HG03460 (cell line): ENCODE measurements at regions not wholly inside any gene's neighbourhood (a gene's known extent, or its start where the extent isn't known, plus 50 kb on each side); places are given as distances from the start of the nearest gene placed in this dataset.
"Not testable (repeated sequence)": the region's sequence is repeated elsewhere in the genome, so short reads cannot be mapped to it uniquely, and the experiment has no call there.

Source experiments
- ATAC-seq: cut with Tn5 transposase; IDR thresholded peaks from one replicate; pipeline ENCODE4 v1.9.1; 2021; ENCODE audit not compliant: unreplicated experiment

DNA sequence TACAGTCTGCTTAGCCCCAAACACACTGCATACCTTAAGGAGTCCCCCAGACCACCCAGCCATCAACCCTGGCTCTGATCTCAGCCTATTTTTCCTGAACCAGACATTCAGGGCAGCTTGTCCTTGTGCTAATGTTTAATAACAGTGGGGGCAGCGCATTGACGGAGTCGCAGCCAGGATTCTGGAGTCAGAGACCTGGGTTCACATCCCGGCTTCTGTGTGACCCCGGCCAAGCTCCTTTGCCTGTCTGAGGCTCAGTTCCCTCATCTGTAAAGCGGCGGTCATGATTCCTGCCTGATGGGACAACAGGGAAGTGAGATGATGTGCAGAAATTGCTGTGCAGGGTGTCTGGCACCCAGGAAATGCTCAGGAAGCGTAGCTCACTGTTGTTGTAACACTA is 63.1 kb downstream of the MATN1 start:
- ATAC-seq = no peak

DNA sequence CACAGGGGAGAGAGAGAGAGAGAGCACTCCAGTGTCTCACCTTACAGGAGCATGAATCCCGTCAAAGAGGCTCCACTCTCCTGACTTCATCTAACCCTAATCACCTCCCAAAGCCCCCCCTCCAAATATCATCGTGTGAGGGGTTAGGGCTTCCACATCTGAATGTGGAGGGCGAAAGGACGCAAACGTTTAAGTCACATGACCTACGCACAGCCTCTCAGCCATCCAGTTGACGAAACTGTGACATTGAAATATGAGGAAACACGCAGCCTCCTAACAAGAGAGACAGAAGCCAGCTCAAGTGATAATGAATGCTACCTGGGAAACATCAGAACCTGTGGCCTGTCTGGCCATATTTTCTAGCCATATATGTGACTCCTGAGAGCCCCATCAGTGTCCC is 63.7 kb downstream of the MATN1 start:
- ATAC-seq = no peak

DNA sequence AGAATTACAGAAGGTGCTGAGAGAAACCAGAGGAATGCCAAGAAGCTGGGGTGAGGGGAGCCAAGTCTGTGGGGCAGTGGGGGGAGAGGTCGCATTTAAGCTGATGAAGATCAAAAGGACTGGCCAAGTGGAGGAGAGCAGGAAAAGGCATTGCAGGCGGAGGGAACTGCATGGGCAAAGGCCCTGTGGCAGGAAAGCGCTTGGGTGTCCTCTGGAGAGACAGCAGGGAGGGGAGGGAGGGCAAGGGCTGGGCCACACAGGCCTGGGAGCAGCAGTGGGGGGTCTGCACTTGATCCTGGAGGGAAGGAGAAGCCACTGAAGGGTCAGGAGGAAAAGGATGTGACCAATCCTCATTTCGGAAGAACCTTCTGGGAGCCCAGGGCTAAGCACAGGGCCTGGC is 65.0 kb downstream of the MATN1 start:
- not testable (repeated sequence) for ATAC-seq

DNA sequence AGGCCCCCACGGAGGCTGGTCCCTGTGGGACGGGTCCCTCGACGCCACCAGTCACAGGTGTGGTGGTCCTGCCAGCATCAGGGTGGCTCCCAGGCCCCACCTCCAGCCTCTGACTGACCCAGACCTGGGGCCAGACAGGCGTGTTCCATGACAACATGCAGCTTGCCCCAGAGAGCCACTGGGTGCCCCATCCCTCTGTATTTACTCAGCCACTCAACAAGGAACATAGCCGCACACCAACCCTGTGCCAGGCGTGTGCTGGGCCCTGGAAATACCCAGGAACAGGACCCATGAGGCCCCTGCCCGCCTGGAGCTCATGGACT is 65.4 kb downstream of the MATN1 start:
- ATAC-seq = no peak

DNA sequence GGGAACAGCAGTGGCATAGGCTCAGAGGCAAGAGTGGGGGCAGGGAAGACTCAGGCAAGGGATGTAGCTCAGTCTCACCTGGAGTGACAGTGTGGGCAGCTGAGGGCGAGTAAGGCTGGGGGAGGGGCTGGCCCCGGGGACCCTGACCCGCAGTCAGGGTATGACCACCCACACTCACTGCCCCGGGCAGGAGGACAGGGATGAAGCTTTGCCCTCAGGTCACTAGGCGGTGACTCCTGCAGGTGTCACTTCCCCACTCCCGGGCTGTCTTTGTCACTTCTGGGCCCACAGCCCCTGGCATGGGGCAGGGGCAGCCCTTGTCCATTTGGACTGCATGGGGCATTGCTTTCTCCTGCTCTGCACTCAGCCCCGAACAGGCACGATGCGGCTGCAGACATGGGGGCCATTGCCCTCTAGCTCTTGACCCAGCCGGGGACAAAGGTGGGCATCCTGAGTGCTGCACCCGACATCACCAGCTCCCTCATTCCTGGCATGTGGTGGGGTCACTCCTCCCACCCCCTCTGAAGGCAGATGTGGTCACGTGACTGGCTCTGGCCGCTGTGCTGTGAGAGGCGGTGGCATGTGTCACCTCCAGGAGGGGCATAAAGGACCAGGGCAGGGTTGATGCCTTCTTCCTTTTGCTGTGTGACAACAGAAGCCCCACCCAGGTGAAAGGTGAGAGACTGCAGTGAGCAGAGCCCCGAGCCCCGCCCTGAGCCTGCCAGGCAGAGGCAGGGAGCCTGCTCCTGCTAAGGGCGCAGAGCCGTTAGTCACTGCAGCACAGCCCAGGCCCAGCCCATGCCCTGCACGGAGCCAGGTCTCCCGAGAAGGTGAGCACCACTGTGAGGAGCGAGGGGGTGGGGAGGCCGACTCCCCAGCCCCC is 66.0 kb downstream of the MATN1 start:
- no peak for ATAC-seq

DNA sequence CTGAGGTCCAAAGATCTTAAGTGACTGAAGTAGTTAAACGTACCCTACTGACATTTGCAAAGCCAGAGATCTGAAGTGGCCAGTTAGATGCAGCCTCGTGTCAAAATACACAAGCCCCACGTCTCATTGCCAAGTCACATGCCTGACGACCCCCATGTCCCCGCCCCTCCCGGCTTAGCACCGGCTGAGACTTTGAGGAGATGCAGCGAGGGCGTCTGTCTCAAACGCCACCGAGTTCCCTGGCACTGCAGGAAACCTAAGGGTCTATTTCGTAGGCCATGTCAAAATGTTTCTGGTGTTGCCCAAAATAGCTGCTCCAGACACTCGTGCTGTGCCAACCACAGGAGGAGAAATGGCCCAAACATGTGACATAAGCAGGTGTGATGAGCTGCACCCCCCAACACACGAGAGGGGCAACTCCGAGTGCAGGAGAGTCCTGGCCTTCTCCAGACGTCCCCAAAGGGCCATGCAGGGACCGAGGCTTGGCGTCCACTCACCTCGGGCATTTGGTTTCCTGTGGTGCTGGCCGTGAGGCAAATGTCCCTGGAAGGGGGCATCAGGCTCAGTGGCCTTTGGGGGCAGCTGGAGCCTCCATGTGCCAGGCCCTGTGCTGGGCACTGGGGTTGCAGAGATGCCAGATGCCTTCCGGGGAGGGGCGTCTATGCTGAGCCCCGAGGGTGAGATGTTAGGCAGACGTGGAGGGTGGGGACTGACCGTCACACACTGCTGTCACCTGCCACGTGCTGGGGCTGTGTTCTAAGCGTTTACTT is 67.0 kb downstream of the MATN1 start:
- ATAC-seq = no peak

DNA sequence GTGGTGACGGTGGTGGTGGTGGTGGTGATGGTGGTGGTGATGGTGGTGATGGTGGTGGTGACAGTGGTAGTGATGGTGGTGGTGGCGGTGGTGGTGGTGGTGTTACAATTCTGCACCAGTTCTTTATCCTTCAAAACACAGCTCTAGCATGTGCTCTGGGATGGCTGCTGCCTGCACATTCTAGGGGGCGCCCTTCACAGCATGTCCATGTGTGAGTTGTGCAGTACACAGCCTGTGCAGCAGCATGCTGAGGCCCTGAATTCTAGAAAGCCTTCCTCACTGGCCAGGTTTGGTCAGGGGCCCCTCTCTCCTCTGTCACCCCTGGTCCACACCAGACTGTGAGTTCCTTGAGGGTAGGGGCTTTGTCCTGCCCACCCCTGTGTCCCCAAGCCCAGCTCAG is 67.7 kb downstream of the MATN1 start:
- no peak for ATAC-seq

DNA sequence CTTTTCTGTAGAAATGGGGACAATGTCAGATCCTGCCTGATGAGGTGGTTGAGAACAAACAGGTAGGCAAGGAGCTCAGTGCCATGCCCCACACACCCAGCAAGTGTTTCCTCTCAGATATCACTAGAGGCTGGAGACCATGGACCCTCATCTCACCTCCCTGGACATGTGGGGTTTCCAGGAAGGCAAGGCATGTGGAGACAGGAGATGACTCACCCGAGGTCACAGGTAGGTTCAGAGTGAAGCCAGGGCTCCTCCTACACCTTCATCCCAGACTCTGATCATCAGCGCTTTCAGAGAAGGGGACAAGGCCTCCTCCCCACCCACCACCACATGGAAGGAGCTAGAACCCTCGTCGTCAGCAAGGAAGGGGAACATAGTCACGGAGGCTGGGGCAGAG is 69.2 kb downstream of the MATN1 start:
- no peak for ATAC-seq

DNA sequence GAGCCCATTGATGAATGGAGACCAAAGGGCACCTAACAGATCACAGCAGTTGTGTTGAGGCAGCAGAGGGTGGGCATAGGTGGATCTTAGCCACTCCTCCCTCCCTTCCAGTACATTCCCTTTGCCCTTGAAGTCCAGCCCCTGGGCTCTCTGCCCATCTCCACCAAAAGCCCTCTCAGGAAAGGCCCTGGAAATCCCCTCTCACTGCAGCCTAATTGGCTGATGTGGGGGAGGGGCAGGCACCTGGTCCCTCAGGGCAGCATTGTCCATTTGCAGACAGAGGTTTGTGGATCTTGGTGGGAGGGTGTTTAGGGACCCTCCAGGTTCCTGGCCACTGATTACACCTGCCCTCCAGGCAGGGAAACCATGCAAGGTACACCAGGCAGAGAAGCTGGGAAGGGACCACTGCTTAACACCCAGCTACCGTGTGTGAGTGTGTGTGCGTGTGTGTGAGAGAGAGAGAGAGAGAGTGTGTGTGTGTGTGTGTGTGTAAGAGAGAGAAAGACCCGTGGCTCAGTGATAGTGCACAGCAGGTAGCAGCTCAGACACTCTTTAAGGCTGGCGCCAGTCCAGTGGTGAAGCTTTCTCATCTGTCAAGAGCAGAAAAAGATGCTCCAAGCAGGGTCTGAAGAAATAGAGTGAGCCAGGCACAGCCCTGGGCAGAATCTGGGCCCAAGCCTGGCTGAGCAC is 71.1 kb downstream of the MATN1 start:
- ATAC-seq = no peak

DNA sequence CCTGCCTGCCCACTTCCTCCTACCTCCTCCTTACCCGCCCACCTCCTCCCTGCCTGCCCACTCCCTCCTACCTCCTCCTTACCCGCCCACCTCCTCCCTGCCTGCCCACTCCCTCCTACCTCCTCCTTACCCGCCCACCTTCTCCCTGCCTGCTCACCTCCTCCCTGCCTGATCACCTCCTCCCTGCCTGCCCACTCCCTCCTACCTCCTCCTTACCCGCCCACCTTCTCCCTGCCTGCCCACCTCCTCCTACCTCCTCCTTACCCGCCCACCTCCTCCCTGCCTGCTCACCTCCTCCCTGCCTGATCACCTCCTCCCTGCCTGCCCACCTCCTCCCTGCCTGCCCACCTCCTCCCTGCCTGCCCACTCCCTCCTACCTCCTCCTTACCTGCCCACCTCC is 72.0 kb downstream of the MATN1 start:
- not testable (repeated sequence) for ATAC-seq

DNA sequence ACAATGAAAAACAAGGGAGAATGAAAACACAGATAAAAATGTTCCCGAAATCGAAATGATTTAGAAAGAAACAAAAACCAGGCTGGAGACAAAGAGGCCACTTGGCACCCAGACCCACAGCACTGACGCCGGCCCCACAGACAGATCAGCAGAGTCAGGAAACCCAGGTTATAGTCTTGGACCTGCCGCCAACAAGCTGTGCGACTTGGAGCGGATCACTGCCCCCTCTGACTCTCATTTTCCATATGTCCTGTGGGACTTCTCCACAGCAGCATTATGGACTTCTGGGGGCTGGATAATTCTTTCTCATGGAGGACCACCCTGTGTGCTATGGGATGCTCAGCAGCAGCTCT is 72.4 kb downstream of the MATN1 start:
- no peak for ATAC-seq

DNA sequence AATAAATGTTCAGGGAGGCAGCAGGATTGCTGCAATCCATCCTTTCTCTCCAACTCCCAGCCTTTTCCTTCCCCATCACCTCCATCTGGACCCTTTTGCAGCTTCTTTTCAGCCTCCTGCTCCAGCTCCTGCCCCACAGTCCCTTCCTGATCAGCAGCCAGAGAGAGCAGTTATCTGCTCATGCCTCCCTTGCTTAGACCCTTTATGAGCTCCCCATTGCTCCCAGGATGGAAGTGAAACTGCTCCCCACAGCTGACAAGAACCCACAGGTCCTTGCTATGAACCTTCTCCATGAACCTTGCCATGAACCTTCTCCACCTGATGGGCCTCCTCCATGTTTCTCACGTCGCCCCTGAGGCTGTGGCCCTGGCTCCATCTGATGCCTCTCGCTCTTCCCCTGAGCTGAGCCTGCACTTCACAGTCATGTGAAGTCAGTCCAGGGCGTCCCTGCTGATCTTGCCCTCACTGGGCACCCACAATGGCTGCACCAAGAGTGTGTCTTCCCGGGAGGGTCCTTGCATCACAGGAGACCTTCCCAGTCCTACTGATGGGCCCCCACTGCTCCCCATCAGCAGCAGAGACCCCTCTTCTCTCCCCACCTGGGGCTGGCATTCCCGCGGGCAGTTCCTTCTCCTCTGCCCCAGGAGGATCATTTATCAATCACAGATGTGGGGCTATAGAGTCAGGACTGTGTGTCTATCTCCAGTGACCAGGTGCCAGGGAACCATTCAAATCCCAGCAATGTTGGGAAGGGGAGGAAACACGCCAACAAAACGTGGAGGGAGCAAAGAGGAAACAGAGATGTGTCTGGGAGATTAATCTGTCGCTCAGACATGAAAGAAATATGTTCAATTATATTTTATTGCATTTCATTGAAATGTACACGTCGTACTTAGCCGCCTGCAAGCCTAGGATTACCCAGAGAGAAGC is 73.1 kb downstream of the MATN1 start:
- no peak for ATAC-seq

DNA sequence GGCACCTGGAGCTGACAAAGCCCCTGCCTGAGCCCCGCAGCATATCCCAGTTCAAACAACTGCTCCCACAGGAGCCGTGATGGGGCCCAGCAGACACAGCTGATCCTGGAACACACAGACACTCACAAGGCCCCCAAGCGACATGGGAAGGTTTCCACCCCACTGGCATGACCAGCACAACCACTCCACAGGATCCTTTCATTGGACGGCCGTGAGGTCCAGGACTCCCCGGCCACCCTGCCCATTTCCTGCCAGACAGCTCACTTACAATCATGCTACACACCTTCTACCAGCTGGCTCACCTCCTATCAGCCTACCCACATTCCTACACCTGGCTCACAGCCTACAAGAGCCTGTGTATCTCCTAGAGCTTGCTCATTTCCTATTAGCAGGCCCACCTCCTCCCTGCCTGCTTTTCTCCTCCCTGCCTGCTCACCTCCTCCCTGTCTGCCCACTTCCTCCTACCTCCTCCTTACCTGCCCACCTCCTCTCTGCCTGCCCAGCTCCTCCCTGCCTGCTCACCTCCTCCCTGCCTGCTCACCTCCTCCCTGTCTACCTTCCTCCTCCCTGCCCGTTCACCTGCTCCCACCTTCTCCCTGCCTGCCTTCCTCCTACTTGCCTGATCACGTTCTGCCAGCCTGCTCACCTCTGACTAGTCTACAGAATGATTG is 73.9 kb downstream of the MATN1 start:
- no peak for ATAC-seq

DNA sequence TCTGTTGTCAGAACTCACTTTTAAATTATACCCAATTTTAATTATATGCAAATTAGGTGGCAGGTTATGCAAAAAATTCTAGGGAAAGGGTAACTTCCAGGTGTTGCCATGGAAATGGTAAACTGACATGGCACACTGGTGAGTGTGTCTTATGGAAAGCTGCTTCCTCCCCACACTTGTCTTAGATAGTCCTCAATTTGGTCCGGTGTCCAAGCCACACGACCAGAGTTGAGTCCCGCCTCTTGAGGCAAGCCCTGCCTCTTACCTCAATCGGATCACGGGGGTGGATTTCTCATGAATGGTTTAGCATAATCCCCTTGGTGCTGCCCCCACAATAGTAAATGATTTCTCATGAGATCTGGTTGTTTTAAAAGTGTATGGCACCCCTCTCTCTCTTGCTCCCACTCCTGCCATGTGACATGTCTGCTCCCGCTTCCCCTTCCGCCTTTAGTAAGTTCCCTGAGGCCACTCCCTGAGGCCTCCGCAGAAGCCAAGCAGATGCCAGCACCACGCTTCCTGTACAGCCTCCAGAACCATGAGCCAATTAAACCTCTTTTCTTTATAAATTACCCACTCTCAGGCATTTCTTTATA is 74.9 kb downstream of the MATN1 start:
- no peak for ATAC-seq

DNA sequence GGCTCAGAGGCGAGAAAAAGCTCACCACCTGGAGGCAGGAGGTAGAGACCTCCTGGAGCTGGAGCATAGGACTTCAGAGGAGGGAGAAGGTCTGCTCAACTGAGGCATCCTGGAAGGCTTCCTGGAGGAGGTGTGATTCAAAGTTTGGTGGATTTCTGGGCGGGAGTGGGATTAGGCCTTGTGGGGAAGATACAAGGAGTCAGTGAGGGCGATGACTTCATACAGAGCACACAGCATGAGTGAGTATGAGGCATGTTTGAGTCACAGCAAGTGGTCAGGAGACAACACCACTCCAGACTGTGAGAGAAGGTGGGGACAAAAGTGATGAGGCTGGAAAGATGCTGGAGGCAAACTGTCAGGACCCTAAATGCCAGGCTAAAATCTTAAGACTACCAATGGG is 77.6 kb downstream of the MATN1 start:
- no peak for ATAC-seq

DNA sequence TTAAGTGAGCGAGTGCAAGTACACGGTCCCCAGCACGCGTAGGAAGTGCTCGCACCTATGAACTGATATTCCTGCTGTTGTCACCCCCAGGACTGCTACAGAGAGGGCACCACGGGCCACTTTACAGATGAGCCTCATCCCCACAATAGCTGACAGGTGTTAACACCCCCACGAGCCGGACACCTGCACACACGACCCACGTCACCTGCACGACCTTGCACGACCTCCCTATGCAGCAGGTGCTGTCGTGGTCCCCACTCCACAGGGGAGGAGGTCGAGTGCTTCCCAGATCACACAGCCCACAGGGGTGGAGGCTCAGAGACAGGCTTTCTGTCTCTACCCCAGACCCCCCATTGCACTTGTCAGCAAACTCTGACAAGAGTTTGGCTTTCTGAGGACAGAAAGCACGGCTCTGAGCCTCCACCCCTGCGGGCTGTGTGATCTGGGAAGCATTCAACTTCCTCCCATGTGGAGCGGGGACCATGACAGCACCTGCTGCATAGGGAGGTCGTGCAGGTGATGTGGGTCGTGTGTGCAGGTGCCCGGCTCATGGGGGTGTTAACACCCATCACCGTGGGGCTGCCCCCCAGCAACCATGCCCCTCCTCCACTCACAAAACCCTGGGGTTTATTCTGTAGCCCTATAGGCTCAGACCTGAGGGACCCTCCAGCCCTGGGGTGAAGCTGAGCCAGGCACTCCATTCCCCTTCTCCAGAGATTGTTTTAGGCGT is 80.8 kb downstream of the MATN1 start:
- no peak for ATAC-seq

DNA sequence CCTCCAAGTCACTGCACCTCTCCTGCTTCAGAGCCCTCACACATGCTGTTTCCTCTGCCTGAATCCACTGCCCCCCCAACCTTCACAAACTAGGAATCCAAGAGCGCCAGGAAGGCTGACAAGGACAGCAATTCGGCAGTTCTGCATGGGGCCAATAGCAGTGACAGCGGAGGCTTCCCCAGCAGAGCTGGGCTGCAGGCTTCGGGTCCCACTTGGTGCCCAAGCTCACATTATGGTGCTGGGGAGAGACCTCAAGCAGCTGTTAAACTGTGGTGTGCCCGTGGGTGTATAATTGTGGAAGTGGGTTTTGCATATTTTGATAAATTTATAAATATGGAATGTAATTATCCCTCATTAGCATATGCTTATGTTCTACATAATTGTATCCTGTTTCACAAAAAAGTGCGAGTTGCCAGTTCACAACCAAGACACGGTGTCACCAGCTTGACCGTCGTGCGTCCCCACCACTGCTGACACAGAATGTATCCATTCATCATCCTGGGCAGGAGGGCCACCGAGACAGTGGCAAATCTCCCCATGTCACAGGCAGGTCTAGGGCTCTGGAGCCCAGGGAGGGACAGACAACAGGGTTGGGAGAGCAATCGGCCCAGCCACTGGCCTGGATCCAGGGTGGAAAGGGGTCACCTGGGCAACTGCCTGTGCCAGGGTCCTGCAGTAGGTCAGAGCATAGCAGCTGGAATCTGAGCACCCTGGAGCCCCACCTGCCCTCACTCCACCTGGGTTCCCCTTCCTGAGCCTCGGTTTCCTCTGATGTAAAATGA is 81.6 kb downstream of the MATN1 start:
- no peak for ATAC-seq

DNA sequence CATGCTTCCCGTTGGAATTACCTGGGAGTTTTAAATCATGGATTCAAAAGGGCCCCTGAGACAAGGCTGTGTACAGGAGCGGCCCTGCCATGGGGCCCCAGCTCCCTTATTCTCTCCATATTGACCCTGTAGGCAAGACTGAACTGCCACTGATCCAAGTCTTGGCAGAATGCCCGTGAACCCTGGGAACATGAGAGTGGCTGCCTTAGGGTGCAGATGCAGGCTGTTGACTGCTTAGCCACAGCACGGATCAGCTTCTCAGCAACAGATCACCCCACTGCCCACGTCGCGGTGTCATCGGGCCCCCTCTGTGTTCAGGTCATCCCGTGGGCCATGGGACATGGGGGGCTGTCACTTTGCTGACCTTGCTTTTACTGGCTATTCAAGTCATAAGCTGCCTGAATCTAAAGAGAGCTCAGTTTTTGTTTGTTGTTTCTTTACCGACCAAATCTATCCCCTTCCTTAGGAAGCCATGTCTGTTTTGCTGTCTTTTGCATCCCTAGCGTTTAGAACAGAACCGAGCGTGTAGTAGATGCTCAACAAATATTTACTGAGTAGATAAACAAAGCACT is 83.4 kb downstream of the MATN1 start:
- ATAC-seq = no peak
